ENCODE measurements at regions not wholly inside any gene's neighbourhood (a gene's known extent, or its start where the extent isn't known, plus 50 kb on each side); places are given as distances from the start of the nearest gene placed in this dataset.

DNA sequence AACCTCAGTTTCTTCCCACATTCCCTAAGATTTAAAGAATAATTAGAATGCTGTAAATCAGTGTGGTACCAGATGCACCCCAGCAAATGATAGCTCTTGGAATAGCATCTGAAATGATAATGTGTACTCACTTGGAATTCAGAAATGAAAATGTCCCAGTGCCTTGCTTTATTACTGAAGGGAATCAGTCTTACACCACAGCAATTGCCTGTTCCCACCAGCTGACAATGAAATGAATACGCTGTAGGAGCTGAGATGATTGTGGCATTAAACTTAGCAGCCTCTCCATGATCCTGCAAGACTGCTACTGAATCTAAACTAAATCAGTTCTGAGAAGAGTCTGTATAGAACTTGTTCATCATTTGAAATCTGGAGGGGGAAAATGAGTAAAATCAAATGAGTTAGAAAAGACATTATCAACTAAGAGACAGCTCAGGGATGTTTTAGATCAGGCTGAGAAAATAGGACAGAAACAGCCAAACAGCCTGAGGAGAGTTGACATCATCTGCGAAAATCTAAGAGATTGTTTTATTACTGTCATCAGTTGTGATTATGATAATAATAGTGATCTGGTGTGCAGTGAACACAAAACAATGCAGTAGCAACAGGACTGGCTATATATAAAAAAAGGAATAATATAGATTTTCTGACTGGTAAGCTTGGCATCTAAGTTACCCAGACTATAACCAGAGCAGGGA lies 108.6 kb upstream of the SLC13A1 start:
- Histone ChIP-seq H2AFZ (ENCODE audit: low read length) (no peak overlapping the region), H3K36me3 (ENCODE audit: insufficient read depth, low read length) (no peaks in the 10 kb centered on the region), H3K4me3 (ENCODE audit: low read depth, low read length, poor library complexity, severe bottlenecking) (no peak overlapping the region), H3K9me2 (ENCODE audit: low read depth, low read length) (no peaks in the 10 kb centered on the region), H3K4me1 (ENCODE audit: insufficient read depth, low read length, severe bottlenecking) (no peaks in the 10 kb centered on the region), H3K4me2 (ENCODE audit: low read length) (no peak overlapping the region), H4K20me1 (ENCODE audit: insufficient read depth, low read length) (no peaks in the 10 kb centered on the region), H3K27ac (ENCODE audit: low read depth, low read length, poor library complexity, severe bottlenecking) (no peak overlapping the region), H3K79me2 (ENCODE audit: insufficient read depth, low read length) (no peaks in the 10 kb centered on the region), H3K9me3 (ENCODE audit: low read length) (no peaks in the 10 kb centered on the region), H3F3A (ENCODE audit: insufficient read depth, low read length) (no peaks in the 10 kb centered on the region), H3K9ac (ENCODE audit: low read length) (no peak overlapping the region), H3K27me3 (ENCODE audit: insufficient read depth, low read length) (no peaks in the 10 kb centered on the region)
- TF ChIP-seq EZH2 (IDR thresholded peaks at IDR 0.05; ENCODE audit: borderline replicate concordance, low read length) = no peak
- no peak for TF ChIP-seq CTCF (IDR thresholded peaks at IDR 0.05; ENCODE audit: low read length)

DNA sequence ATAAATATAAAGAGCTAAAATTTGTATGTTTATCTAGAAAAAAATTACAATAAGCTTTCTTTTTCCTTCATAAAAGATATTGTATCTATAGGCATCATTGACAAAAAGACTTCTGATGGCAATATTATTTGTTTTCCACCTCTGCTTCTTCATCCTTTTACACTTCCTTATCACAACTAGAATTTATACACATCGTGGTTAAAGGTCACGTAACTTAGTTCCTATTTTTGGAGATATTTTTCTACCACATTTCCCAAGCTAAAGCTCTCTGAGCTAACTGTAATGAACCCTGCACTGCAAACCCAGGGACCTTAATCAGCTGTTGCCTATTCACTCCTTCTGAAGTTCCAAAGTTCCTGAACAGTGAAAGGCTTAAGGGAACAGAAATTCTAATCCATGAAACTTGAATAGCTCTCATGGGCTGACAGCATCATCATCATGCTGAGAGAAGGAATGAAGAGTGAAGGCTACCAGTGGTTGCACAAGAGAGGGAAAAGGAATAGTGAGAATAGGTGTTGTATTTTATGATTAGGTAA lies 106.1 kb upstream of the SLC13A1 start:
- Histone ChIP-seq H3K36me3 (ENCODE audit: insufficient read depth, low read length) (no peaks in the 10 kb centered on the region), H3F3A (ENCODE audit: insufficient read depth, low read length) (no peaks in the 10 kb centered on the region), H3K27me3 (ENCODE audit: insufficient read depth, low read length) (no peaks in the 10 kb centered on the region), H3K4me1 (ENCODE audit: insufficient read depth, low read length, severe bottlenecking) (no peaks in the 10 kb centered on the region), H3K9ac (ENCODE audit: low read length) (no peak overlapping the region), H3K9me3 (ENCODE audit: low read length) (peaks cover 6% of the 10 kb centered on the region; the same call in 1 of the 2 replicates), H2AFZ (ENCODE audit: low read length) (no peak overlapping the region), H3K79me2 (ENCODE audit: insufficient read depth, low read length) (no peaks in the 10 kb centered on the region), H3K4me3 (ENCODE audit: low read depth, low read length, poor library complexity, severe bottlenecking) (no peak overlapping the region), H3K4me2 (ENCODE audit: low read length) (no peak overlapping the region), H3K9me2 (ENCODE audit: low read depth, low read length) (no peaks in the 10 kb centered on the region), H3K27ac (ENCODE audit: low read depth, low read length, poor library complexity, severe bottlenecking) (no peak overlapping the region), H4K20me1 (ENCODE audit: insufficient read depth, low read length) (no peaks in the 10 kb centered on the region)
- TF ChIP-seq CTCF (IDR thresholded peaks at IDR 0.05; ENCODE audit: low read length) (no peak), EZH2 (IDR thresholded peaks at IDR 0.05; ENCODE audit: borderline replicate concordance, low read length) (no peak)

GRCh38 chr7:123303926-123304325 lies 104.2 kb upstream of the SLC13A1 start:
- no peak overlapping the region for H3K4me3 ChIP-seq (ENCODE audit: low read depth, low read length, poor library complexity, severe bottlenecking)
- no peaks in the 10 kb centered on the region for H3K27me3 ChIP-seq (ENCODE audit: insufficient read depth, low read length)
- no peak overlapping the region for H3K27ac ChIP-seq (ENCODE audit: low read depth, low read length, poor library complexity, severe bottlenecking)
- no peaks in the 10 kb centered on the region for H3F3A ChIP-seq (ENCODE audit: insufficient read depth, low read length)
- no peak overlapping the region for H3K9ac ChIP-seq (ENCODE audit: low read length)
- no peaks in the 10 kb centered on the region for H3K4me1 ChIP-seq (ENCODE audit: insufficient read depth, low read length, severe bottlenecking)
- H2AFZ ChIP-seq (ENCODE audit: low read length) = no peak overlapping the region
- no peaks in the 10 kb centered on the region for H3K79me2 ChIP-seq (ENCODE audit: insufficient read depth, low read length)
- peaks cover 6% of the 10 kb centered on the region; the same call in 1 of the 2 replicates for H3K9me3 ChIP-seq (ENCODE audit: low read length)
- no peaks in the 10 kb centered on the region for H3K9me2 ChIP-seq (ENCODE audit: low read depth, low read length)
- H4K20me1 ChIP-seq (ENCODE audit: insufficient read depth, low read length) = no peaks in the 10 kb centered on the region
- TF ChIP-seq EZH2 (IDR thresholded peaks at IDR 0.05; ENCODE audit: borderline replicate concordance, low read length) = no peak
- no peak for TF ChIP-seq CTCF (IDR thresholded peaks at IDR 0.05; ENCODE audit: low read length)
- H3K4me2 ChIP-seq (ENCODE audit: low read length) = no peak overlapping the region
- no peaks in the 10 kb centered on the region for H3K36me3 ChIP-seq (ENCODE audit: insufficient read depth, low read length)

Data from OCI-LY1 (cell line).